Naive B cell (primary cell): ENCODE measurements at regions not wholly inside any gene's neighbourhood (a gene's known extent, or its start where the extent isn't known, plus 50 kb on each side); places are given as distances from the start of the nearest gene placed in this dataset.
A peak's percentile ranks its signal among the peaks of the same experiment; 100 is the strongest.

Experiments
- ATAC-seq, 2 donors: fragments of 150-1000 bp; cut with Tn5 transposase; 2 replicates each; pipeline ENCODE4 v1.10.0; 2021; ENCODE audit warnings: low read depth in 2 of 2, mild to moderate bottlenecking in 2 of 2, moderate library complexity in 2 of 2
- DNase-seq: peaks from one replicate; pipeline ENCODE4 v3.0.0; 2022
- H3K27ac Mint-ChIP-seq, 6 donors: one replicate each; pipeline ENCODE4 v1.8.0; 2020 to 2022; ENCODE audit warnings: mild to moderate bottlenecking in 6 of 6, mixed read lengths in 6 of 6, moderate library complexity in 5 of 6, inconsistent platforms in 2 of 6
- H3K27me3 Mint-ChIP-seq, 3 donors: one replicate each; pipeline ENCODE4 v1.8.0; 2021 to 2022; ENCODE audit warnings: mixed read lengths in 3 of 3, mild to moderate bottlenecking in 1 of 3
- H3K36me3 Mint-ChIP-seq, 2 donors: one replicate each; pipeline ENCODE4 v1.8.0; 2020 to 2022; ENCODE audit warnings: mixed read lengths in 2 of 2, inconsistent platforms in 1 of 2, mild to moderate bottlenecking in 1 of 2
- H3K4me1 Mint-ChIP-seq, 3 donors: one replicate each; pipeline ENCODE4 v1.8.0; 2020 to 2022; ENCODE audit warnings: mixed read lengths in 3 of 3, inconsistent platforms in 1 of 3, mild to moderate bottlenecking in 1 of 3, moderate library complexity in 1 of 3
- H3K4me3 Mint-ChIP-seq, 8 donors: one replicate each; pipeline ENCODE4 v1.8.0; 2020 to 2022; ENCODE audit warnings: mild to moderate bottlenecking in 8 of 8, mixed read lengths in 8 of 8, moderate library complexity in 8 of 8, inconsistent platforms in 2 of 8
- H3K9me3 Mint-ChIP-seq, 7 donors: one replicate each; pipeline ENCODE4 v1.8.0; 2020 to 2022; ENCODE audit warnings: mixed read lengths in 7 of 7, mild to moderate bottlenecking in 5 of 7, inconsistent platforms in 2 of 7, moderate library complexity in 1 of 7

GRCh38 chr3:35849496-35849895 lies 210.2 kb downstream of the ARPP21 start:
- no peak for DNase-seq
- no peak overlapping the region for H3K27ac Mint-ChIP-seq
- H3K9me3 Mint-ChIP-seq, result peaks cover 0 to 3% (median 0%) of the 10 kb centered on the region in 7 donors

DNA sequence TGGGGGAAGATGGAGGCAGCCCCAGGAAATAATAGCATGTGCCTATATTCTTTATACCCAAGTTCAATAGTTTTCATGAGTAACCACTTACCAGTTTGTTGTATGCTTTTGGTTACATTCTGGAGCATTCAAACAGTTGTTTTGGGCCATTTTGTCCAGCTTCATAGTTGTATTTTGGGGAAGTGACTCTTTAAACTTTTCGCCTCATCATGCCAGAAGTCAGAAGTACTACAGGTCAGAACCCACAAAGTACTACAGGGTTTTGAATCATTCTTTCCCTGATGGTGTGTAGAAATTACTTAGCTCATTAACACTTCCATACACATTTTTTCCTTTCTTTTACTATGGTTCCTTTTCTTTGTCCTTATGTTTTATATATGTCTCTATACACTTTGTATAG lies 210.6 kb downstream of the ARPP21 start:
- no peak overlapping the region for H3K4me3 Mint-ChIP-seq
- peaks cover 0 to 3% (median 0%) of the 10 kb centered on the region in 7 donors for H3K9me3 Mint-ChIP-seq
- H3K27ac Mint-ChIP-seq, result no peak overlapping the region
- H3K36me3 Mint-ChIP-seq, result no peaks in the 10 kb centered on the region
- DNase-seq (no peak), ATAC-seq (no peak)
- H3K27me3 Mint-ChIP-seq, result no peaks in the 10 kb centered on the region
- H3K4me1 Mint-ChIP-seq, result no peaks in the 10 kb centered on the region

More at GRCh38 chr3:35849496-35849895, 210.2 kb downstream of the ARPP21 start:
- peaks cover 0 to 3% (median 0%) of the 10 kb centered on the region in 3 donors for H3K27me3 Mint-ChIP-seq
- no peak for ATAC-seq
- H3K4me1 Mint-ChIP-seq, result no peaks in the 10 kb centered on the region
- no peak overlapping the region for H3K4me3 Mint-ChIP-seq
- no peaks in the 10 kb centered on the region for H3K36me3 Mint-ChIP-seq

- DNase-seq (peak; percentile 40), ATAC-seq (peak; percentile 97 to 98)
- Mint-ChIP-seq H3K36me3 (no peaks in the 10 kb centered on the region), H3K4me3 (peak overlapping the region in 4 of 8 donors; percentile 22 to 45 (median 38)), H3K4me1 (peaks cover 10 to 15% (median 12%) of the 10 kb centered on the region in 3 donors), H3K9me3 (peaks cover 0 to 7% (median 2%) of the 10 kb centered on the region in 7 donors), H3K27ac (peak overlapping the region in 4 of 6 donors; percentile 6 to 44 (median 34)), H3K27me3 (no peaks in the 10 kb centered on the region)
These were observed 217.7 kb downstream of the ARPP21 start for GRCh38 chr3:35857004-35857403.

GRCh38 chr3:35862057-35862456 lies 222.7 kb downstream of the ARPP21 start:
- H3K4me3 Mint-ChIP-seq, result no peak overlapping the region
- ATAC-seq (no peak), DNase-seq (no peak)
- peaks cover 7 to 10% (median 9%) of the 10 kb centered on the region in 3 donors for H3K4me1 Mint-ChIP-seq
- no peak overlapping the region for H3K27ac Mint-ChIP-seq
- H3K36me3 Mint-ChIP-seq, result no peaks in the 10 kb centered on the region
- H3K9me3 Mint-ChIP-seq, result peaks cover 0 to 3% (median 2%) of the 10 kb centered on the region in 7 donors
- H3K27me3 Mint-ChIP-seq, result no peaks in the 10 kb centered on the region

GRCh38 chr3:35864871-35865270 lies 225.5 kb downstream of the ARPP21 start:
- DNase-seq, result no peak
- ATAC-seq, result no peak
- Mint-ChIP-seq H3K36me3 (no peaks in the 10 kb centered on the region), H3K9me3 (peaks cover 0 to 2% (median 0%) of the 10 kb centered on the region in 7 donors), H3K4me3 (no peak overlapping the region), H3K27me3 (no peaks in the 10 kb centered on the region), H3K27ac (no peak overlapping the region), H3K4me1 (peaks cover 0 to 6% (median 0%) of the 10 kb centered on the region in 3 donors)

- ATAC-seq (no peak), DNase-seq (no peak)
- H3K27ac Mint-ChIP-seq, result no peak overlapping the region
- no peaks in the 10 kb centered on the region for H3K9me3 Mint-ChIP-seq
- no peak overlapping the region for H3K4me3 Mint-ChIP-seq
- no peaks in the 10 kb centered on the region for H3K36me3 Mint-ChIP-seq
- no peaks in the 10 kb centered on the region for H3K27me3 Mint-ChIP-seq
- peaks cover 0 to 9% (median 0%) of the 10 kb centered on the region in 3 donors for H3K4me1 Mint-ChIP-seq
These were observed 228.5 kb downstream of the ARPP21 start for GRCh38 chr3:35867791-35868190.

DNA sequence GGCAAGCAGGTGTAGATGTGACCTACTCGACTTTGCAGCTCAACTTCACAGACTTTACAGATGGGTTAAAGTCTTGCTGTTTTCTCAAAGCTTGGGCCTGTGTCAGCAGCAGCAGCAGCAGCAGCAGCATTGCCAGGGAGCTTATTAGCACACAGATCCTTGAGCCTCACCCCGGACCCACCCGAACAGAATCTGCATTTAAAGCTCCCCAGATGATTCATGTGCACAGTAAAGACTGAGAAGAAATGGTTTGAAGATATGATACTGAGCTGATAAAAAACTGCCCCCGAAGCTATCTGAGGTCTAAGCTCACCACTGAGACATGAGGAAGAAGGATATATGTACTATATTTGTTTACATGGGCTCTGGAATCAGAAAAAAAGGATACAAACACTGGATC lies 231.7 kb downstream of the ARPP21 start:
- H3K27me3 Mint-ChIP-seq, result no peaks in the 10 kb centered on the region
- H3K36me3 Mint-ChIP-seq, result no peaks in the 10 kb centered on the region
- DNase-seq (no peak), ATAC-seq (no peak)
- no peak overlapping the region for H3K4me3 Mint-ChIP-seq
- H3K9me3 Mint-ChIP-seq, result no peaks in the 10 kb centered on the region
- H3K27ac Mint-ChIP-seq, result no peak overlapping the region
- peaks cover 0 to 9% (median 0%) of the 10 kb centered on the region in 3 donors for H3K4me1 Mint-ChIP-seq

- ATAC-seq (no peak), DNase-seq (no peak)
- H3K36me3 Mint-ChIP-seq, result peaks cover 0 to 7% of the 10 kb centered on the region in 2 donors
- no peak overlapping the region for H3K4me3 Mint-ChIP-seq
- peaks cover 0 to 14% (median 0%) of the 10 kb centered on the region in 3 donors for H3K27me3 Mint-ChIP-seq
- peaks cover 8 to 26% (median 15%) of the 10 kb centered on the region in 7 donors for H3K9me3 Mint-ChIP-seq
- H3K4me1 Mint-ChIP-seq, result no peaks in the 10 kb centered on the region
- no peak overlapping the region for H3K27ac Mint-ChIP-seq
These were observed 244.6 kb downstream of the ARPP21 start for GRCh38 chr3:35883929-35884328.

- peak overlapping the region in 1 of 6 donors; percentile 56 for H3K27ac Mint-ChIP-seq
- H3K4me1 Mint-ChIP-seq, result no peaks in the 10 kb centered on the region
- ATAC-seq (no peak), DNase-seq (no peak)
- H3K27me3 Mint-ChIP-seq, result peaks cover 0 to 11% (median 4%) of the 10 kb centered on the region in 3 donors
- H3K9me3 Mint-ChIP-seq, result peaks cover 0 to 11% (median 0%) of the 10 kb centered on the region in 7 donors
- no peaks in the 10 kb centered on the region for H3K36me3 Mint-ChIP-seq
- no peak overlapping the region for H3K4me3 Mint-ChIP-seq
These were observed 255.4 kb downstream of the ARPP21 start for GRCh38 chr3:35894735-35895134.

- ATAC-seq, result no peak
- DNase-seq, result no peak
- Mint-ChIP-seq H3K27ac (no peak overlapping the region), H3K27me3 (peaks cover 0 to 10% (median 4%) of the 10 kb centered on the region in 3 donors), H3K4me3 (no peak overlapping the region), H3K9me3 (peaks cover 0 to 11% (median 2%) of the 10 kb centered on the region in 7 donors), H3K36me3 (no peaks in the 10 kb centered on the region), H3K4me1 (no peaks in the 10 kb centered on the region)
These were observed 259.9 kb downstream of the ARPP21 start for GRCh38 chr3:35899245-35899644.

DNA sequence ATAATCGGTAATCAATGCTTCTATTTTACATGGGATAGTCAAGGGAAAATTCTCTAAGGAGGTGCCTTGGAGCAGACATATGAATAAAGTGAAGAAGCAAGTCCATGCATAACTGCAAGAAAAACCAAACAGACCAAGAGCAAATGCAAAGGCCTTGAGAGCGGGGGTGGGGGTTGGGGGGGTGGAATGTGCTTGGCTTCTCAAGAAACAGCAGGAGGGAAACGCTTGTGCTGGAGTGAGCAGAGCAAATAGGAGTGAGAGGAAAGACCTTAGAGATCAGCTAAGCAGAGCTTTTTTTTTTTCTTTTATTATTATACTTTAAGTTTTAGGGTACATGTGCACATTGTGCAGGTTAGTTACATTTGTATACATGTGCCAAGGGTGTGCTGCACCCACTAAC lies 260.8 kb downstream of the ARPP21 start:
- peaks cover 0 to 9% (median 0%) of the 10 kb centered on the region in 7 donors for H3K9me3 Mint-ChIP-seq
- H3K4me1 Mint-ChIP-seq, result no peaks in the 10 kb centered on the region
- H3K27ac Mint-ChIP-seq, result no peak overlapping the region
- no peak for DNase-seq
- H3K36me3 Mint-ChIP-seq, result no peaks in the 10 kb centered on the region
- peaks cover 0 to 10% (median 4%) of the 10 kb centered on the region in 3 donors for H3K27me3 Mint-ChIP-seq
- H3K4me3 Mint-ChIP-seq, result no peak overlapping the region
- ATAC-seq, result no peak

- Mint-ChIP-seq H3K4me3 (no peak overlapping the region), H3K27me3 (no peaks in the 10 kb centered on the region), H3K27ac (no peak overlapping the region), H3K36me3 (no peaks in the 10 kb centered on the region), H3K9me3 (no peaks in the 10 kb centered on the region), H3K4me1 (no peaks in the 10 kb centered on the region)
- ATAC-seq (peak in 1 of 2 donors; percentile 48), DNase-seq (peak; percentile 32)
These were observed 269.3 kb downstream of the ARPP21 start for GRCh38 chr3:35908366-35909232.

- H3K36me3 Mint-ChIP-seq, result peaks cover 5 to 7% of the 10 kb centered on the region in 2 donors
- no peak for DNase-seq
- no peak for ATAC-seq
- no peak overlapping the region for H3K4me3 Mint-ChIP-seq
- H3K4me1 Mint-ChIP-seq, result no peaks in the 10 kb centered on the region
- no peak overlapping the region for H3K27ac Mint-ChIP-seq
- peaks cover 5 to 16% (median 9%) of the 10 kb centered on the region in 7 donors for H3K9me3 Mint-ChIP-seq
- H3K27me3 Mint-ChIP-seq, result peaks cover 0 to 17% (median 0%) of the 10 kb centered on the region in 3 donors
These were observed 279.8 kb downstream of the ARPP21 start for GRCh38 chr3:35919160-35919559.

- H3K9me3 Mint-ChIP-seq, result peaks cover 5 to 16% (median 9%) of the 10 kb centered on the region in 7 donors
- H3K4me3 Mint-ChIP-seq, result no peak overlapping the region
- no peak overlapping the region for H3K27ac Mint-ChIP-seq
- H3K27me3 Mint-ChIP-seq, result peaks cover 0 to 17% (median 0%) of the 10 kb centered on the region in 3 donors
- ATAC-seq (no peak), DNase-seq (no peak)
- no peaks in the 10 kb centered on the region for H3K4me1 Mint-ChIP-seq
- H3K36me3 Mint-ChIP-seq, result peaks cover 5 to 7% of the 10 kb centered on the region in 2 donors
These were observed 282.4 kb downstream of the ARPP21 start for GRCh38 chr3:35921718-35922117.
